Eye (tissue), 1 donor: ENCODE measurements at regions not wholly inside any gene's neighbourhood (a gene's known extent, or its start where the extent isn't known, plus 50 kb on each side); places are given as distances from the start of the nearest gene placed in this dataset.
A peak's percentile ranks its signal among the peaks of the same experiment; 100 is the strongest.
"Not testable (repeated sequence)": the region's sequence is repeated elsewhere in the genome, so short reads cannot be mapped to it uniquely, and the experiment has no call there.

Experiments
- DNase-seq: peaks from one replicate; pipeline ENCODE4 v3.0.0-alpha.2; 2015

DNA sequence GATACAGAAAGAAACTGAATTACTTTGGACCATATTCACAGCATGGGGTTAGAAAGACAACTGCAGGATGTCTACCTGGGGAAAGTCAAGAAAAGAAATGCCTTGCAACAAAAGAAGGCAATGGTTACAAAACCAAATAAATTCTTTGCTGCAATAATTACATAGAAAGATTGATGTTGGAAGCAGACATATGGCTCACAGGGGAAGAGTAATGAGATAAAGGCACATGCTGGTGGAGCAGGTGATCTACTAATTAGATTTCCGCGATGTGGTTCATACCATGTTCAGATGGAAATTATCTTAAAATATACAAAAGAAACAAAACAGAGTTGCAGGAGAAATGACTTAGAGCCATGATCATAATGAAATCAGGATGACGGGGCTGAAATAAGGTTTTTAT lies 718.8 kb upstream of the PKDCC start:
- DNase-seq, result no peak

DNA sequence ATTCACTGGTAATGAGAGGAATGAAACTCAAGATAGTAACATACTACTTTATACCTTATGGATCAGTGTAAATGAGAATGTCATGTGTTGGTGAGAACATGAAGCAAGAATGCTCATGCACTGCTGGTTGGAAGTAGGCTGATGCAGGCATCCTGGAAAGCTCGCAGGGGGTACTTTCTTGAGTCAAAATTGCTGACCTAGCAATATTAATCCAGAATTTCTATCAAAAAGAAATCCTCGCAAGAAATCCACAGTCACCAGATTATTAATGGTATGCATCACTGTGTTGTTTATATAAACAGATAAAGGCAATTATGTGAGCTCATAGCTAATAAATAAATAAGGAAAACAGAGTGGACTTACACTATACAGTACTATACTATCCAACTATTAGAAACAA lies 713.7 kb upstream of the PKDCC start:
- DNase-seq, result no peak

DNA sequence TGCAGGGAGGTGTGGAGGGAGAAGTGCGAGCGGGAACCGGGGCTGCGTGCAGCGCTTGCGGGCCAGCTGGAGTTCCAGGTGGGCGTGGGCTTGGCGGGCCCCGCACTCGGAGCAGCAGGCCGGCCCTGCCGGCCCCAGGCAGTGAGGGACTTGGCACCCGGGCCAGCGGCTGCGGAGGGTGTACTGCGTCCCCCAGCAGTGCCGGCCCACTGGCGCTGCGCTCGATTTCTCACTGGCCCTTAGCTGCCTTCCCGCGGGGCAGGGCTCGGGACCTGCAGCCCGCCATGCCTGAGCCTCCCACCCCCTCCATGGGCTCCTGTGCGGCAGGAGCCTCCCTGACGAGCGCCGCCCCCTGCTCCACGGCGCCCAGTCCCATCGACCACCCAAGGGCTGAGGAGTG lies 712.2 kb upstream of the PKDCC start:
- DNase-seq, result not testable (repeated sequence)

DNA sequence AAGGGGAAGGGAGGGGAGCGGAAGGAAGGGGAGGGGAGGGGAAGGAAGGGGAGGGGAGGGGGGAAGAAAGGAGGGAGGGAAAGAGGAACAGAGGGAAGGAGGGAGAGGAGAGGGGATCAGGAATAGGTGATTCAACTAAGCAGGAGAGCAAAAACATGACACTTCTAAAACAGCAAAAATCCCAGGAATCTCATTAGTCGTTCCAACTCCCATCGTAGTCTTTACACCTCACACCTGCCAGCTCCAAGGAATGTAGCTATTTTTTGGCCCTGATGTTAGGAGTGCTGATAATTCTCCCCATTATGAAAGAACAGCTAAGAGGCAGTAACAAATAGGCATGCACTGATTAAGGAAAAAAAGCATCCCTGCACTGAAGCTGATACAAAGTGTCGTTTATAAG lies 709.9 kb upstream of the PKDCC start:
- DNase-seq, result no peak

DNA sequence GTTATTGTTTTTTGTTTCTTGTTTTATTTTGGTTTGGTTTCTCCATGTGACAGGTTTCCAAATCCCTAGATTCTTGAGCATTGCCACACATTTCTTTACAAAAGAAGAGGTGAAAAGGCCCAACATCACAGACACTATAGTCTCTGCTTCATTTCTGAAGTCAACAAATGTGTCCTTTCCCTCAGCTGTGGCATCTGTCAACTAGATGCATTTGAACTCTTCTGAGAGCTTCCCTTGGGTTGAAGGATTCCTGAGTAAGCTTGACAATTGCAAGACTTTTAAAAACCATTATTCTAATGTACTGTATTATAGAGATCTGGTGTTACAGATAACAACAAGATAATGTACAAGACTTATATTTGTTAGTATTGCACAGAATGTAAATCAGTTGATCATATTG lies 703.3 kb upstream of the PKDCC start:
- DNase-seq, result peak; percentile 15

DNA sequence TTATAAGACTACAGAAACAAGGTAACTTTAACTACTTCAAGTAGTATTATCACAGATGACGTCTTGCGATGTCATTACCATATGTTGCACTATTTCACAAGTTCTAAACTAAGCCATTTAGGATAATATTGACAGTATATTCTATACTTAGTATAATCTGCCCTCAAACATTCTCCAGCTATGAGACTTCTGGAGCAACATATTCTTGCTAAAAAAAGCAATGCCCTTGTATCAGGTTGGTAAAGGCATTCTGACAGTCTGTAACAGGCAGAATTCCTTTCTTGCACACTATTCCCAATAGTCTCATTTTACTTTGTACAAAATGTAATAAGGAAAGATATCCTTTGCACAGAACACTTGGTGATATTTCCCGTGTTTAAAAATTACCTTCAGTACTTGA lies 694.8 kb upstream of the PKDCC start:
- no peak for DNase-seq

DNA sequence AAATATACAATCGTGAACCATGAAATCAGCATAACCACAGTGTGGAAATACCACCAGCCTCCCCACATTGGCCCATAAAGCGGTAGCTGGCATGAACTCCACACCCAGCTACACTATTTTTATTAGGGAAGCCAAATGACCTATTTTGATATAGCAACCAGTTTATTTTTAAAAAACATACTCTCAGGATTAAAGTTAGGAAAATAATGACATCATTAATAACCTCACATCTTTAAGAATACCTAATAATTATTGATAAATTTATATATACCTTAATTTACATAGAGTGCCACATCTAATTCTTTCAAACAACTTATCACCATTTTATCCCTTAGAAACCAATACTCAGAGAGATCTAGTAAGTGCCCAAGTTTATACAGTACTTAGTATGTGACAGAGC lies 692.0 kb upstream of the PKDCC start:
- no peak for DNase-seq

DNA sequence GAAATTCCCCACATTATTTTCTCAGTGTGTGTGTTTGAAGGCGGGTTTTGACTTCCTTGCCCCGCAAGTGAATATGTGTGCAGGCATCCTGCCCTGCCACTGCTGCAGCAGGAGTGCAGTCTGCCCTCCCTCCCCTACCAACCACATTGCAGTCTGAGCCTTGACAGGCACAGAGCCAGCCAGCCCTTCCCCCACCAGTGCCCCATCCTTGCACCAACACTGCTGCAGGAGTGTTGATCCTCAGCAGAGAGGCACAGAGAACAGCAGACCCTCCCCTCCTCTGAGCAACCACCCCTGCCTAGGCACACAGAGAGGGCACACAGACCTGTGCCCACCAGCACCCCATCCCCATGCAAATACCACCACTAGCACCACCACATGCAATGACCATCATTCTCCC lies 683.0 kb upstream of the PKDCC start:
- DNase-seq, result no peak

DNA sequence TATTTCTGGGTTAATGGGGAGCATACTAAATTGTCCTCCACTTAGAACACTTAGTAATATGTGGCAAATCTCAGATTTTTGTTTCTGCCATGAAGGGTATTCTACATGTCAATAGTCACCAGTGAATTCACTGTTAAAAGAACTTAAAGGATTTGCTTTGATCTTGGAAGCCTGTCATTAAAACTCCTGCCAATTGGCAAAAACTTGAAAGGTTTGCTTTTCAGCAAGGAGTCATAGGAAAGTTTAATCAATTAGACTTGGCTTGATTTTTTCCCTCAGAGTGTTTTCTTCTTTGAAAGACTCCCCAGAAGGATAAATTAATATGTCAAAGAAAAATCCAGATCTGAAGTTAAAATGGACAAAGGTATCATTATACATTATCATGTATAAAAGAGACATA lies 671.9 kb upstream of the PKDCC start:
- DNase-seq, result no peak

DNA sequence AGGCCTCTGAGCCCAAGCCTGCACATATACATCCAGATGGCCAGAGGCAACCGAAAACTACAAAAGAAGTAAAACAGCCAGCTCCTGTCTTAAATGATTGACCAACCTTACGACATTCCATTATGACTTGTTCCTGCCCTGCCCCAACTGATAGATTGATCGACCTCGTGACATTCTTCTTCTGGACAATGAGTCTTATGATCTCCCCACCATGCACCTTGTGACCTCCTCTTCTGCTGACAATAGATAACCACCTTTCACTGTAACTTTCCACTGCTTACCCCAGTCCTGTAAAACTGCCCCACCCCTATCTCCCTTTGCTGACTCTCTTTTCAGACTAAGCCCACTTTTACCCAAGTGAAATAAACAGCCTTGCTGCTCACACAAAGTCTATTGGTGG lies 670.0 kb upstream of the PKDCC start:
- DNase-seq, result no peak

DNA sequence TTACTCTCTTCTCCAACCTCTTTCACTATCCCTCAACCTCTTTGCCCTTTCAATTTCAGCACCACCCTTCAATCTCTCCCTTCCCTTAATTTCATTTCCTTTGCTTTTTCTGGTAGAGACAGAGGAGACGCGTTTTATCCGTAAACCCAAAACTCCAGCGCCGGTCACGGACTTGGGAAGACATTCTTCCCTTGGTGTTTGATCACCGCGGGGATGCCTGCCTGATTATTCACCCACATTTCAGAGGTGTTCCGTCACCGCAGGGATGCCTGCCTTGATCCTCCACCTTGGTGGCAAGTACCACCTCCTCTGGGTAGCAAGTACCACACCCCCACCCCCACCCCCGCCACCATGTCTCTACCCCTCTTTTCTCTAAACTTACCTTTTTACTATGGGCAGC lies 669.4 kb upstream of the PKDCC start:
- no peak for DNase-seq

DNA sequence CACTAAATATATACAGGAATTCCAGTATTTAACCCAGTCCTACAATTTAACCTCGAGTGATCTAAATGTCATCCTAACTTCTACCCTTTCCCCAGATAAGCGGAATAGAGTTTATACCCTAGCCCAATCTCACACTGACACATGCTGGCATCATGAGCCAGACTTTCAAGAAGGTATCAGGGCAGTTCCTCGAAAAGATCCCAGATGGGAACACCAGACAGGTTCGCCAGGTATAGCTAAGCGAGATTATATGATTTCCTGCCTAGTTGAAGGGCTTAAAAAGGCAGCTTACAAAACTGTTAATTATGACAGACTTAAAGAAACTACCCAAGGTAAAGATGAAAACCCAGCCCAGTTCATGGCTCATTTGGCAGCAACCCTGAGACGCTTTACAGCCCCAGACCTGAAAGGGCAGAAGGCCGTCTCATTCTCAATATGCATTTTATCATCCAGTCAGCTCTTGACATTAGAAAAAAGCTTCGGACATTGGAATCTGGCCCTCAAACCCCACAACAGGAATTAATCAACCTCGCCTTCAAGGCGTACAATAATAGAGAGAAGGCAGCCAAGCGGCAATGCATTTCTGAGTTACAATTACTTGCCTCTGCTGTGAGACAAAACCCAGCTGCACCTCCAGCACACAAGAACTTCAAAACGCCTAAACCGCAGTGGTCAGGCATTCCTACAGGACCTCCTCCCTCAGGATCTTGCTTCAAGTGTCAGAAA lies 668.2 kb upstream of the PKDCC start:
- peak; percentile 20 for DNase-seq

DNA sequence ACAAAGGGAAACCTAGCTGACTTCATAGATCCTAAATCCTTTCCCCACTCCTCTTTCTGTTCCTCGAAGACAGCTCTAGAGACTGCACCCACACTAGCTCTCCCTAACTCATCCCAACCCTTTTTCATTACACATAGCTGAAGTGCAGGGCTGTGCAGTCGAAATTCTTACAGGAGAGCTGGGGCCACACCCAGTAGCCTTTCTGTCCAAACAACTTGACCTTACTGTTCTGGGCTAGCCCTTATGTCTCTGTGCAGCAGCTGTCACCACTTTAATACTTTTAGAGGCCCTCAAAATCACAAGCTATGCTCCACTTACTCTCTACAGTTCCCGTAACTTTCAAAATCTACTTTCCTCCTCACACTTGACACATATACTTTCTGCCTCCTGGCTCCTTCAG lies 666.1 kb upstream of the PKDCC start:
- DNase-seq, result no peak

DNA sequence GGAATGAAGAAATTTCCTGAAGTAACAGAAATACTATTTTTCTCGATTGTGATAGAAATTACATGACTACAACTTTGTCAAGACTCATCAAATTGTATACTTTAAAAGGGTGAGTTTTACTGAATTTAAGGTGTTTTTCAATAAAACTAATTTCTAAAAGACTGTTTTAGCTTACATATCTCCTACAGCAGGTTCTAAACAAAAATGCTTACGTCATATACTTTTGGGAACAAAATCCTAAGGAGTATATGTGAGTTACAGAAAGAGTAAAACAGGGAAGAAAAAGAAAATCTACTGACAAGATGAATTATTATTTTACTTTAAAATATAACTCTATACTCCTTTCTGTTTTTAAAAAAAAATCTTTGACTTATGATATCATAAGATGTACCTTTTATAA lies 660.3 kb upstream of the PKDCC start:
- DNase-seq, result no peak

DNA sequence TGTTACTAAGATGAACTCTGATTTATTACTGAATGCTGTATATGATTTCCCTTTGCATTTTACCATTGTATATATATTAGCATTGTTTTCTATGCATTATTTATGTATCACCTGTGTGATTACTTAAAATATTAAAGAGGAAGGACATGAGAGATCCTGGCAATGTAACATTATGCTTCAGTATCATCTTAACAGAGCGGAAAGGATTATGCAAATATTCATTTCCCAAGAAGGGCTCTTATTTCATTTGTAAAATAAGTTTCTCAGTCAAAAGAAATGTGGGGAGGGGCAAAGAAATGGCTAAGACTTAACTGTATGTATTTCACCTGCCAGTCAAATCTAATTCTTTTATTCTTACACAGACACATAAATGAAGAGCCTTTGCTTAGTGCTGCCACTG lies 654.2 kb upstream of the PKDCC start:
- no peak for DNase-seq

DNA sequence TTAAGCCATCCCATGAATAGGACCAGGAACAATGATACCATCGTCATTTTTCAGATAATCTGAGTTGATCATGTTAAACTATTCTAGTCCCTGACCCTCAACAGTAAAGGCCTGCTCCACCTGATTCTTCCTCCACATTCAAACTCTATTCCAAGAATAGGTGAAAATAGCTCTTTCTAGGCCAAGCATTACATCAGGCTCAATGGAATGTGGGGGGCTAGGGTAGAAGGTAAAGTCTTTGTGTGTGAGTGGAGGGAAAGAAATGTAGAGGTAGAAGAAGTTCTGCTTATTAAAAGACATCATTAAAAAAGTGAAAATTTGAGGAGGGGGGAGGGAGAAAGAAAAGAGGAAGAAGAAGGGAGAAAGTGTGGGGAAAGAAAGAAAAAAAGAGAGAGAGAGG lies 653.3 kb upstream of the PKDCC start:
- no peak for DNase-seq

DNA sequence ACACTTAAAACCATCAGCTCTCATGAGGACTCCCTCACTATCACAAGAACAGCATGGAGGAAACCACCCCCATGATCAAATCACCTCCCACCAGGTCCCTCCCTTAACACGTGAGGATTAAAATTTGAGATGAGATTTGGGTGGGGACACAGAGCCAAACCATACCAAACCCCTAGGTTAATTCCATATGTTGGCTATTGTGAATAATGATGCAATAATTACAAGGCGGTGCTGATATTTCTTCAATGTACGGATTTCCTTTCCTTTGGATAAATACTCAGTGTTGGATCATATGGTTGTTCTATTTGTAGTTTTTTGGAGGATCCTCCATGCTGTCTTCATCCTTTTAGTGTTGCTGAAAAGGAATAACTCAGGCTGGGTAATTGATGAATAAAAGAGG lies 652.1 kb upstream of the PKDCC start:
- no peak for DNase-seq

DNA sequence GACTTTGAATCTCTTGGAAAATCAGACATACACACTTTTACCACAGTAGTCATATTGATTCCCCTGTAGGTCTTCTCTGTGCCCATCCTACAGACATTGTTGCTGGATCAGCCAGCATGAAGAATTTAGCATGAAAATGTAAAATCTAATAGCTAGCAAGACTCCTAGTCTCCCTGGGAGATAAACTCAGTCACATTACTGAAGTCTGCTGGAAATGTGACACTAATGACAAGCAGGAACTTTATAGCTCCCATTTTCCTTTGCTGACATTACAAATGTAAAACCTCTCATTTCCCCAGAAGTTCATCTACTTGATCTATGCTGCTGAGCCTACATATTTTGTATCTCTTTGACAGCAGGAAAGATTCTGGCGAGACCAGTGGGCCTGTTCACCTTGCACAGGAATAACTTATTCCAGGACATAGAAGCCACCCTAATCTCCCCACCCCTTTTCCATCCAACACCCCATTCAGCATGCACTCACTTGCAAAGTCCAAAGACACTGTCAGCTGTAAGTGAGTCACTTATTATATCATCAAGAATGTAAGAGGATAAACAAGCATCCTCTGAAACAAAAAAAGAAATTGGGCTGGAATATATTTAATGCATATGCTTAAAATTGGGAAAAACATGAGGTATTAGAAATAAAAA lies 648.3 kb upstream of the PKDCC start:
- no peak for DNase-seq

DNA sequence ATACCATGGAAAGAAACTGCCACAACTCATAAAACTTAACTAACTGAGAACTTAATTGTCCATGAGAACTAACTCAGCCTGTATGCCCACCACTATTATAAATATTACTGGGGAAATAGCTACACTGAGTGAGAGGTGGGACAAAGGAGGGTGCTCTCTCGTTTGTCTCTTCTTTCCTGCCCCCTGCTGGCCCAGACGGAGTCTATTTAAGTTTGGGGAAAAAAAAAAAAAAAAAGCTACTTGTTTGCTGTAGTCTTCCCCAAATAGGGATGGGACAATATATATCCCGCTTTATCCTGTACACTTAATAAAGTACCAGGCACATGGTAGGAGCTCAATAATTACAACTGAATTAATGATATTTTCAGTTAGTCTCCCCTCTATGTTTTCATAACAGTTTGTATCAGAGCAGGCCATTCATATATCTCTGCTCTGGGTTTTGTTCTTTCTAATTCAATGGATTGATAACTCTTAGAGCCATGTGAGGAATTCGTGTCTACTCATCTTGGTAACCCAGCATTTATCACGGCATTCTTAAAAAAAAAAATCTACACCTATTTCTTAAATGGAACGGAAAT lies 647.6 kb upstream of the PKDCC start:
- peak; percentile 69 for DNase-seq

DNA sequence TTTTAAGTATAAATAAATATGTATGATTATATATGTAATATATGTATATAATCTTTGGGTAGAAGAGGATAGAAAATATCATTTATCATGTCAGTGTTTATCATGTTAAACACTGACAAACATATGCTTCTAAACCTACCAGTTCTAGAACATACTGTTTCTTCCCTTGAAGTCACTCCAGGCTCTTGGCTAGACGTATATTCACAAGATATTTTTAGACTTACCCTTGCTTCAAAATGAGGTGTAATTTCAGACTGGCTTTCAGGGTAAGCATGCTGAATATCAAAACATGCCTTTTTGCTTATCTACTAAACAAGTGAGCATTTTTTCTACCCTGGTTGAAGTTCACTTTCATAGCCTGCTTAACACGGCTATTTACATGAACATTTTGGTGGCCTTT lies 642.4 kb upstream of the PKDCC start:
- DNase-seq, result no peak

DNA sequence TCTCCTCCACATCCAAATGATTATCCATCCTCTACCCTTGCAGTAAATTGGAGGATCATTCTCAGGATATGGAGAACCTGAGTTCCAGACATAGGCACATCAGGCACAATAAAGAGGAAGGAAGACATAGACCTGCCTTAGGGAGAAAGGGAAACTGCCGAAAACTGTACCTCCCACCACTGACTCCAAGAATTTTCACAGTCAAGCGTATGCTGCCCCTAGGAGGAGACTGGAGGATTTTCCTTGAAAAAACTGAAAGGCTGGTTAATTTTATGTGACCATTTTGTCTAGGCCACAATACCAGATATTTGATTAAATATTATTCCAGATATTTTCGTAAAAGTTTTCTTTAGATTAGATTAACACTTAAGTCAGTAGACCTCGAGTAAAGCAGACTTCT lies 638.5 kb upstream of the PKDCC start:
- no peak for DNase-seq

DNA sequence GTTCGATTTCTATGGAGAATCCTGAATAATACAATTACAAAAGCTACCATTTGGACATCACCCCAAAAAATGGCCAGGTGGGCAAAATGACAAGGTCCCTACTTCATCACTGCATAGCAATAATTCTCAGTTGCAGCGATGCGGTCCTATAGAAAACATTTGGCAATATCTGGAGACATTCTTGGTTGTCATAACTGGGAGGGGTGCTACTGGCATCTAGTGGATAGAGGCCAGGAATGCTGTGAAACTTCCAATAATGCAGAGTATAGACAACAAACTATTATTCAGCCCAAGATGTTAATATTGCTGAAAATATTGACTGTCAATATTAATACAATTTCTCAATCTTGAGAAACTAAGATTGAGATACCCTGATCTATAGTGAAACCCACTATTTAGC lies 637.8 kb upstream of the PKDCC start:
- no peak for DNase-seq

DNA sequence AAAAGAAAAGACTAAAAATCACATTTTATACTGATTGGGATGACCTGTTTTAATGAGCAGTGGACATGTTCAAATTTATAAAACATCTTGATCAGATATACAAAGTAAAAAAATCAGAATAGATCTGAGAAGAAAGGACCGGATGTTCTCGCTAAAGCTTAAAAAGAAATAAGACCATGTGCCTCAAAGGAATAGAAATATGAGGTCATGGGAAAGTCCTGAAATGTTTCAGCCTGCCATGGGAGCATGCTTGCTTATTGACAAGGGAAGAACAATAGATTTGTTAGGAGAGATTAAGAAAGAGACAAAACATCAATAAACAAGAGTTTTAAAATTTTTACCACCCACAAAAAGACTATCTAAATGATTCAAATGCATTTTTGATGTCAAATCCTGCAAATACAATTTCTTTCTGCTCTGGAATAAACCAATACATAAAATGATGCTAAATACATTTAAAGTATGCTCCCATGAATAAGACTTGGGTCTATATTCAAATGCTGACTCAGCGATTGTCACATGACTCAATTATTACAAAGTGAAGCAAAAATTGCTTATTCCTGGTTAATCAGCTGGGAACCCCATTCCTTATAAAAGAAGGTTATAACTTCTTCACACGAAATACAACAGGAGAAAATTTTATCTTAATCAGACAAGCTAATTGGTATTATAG lies 633.9 kb upstream of the PKDCC start:
- no peak for DNase-seq
